ENCODE measurements at regions not wholly inside any gene's neighbourhood (a gene's known extent, or its start where the extent isn't known, plus 50 kb on each side); places are given as distances from the start of the nearest gene placed in this dataset.

DNA sequence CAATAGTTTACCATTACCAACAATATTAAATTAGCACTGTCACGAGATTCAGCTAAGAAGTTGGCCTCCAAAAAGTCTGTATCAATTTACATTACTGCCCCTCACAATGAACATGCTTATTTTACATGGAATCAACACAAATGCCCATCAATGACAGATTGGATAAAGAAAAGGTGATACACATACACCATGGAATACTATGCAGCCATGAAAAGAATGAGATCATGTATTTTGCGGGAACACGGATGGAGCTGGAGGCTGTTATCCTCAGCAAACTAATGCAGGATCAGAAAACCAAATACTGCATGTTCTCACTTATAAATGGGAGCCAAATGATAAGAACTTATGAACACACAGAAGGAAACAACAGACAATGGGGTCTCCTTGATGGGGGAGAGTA is 211.8 kb upstream of the RREB1 start:
- no peak for DNase-seq

GRCh38 chr6:6897140-6897539 is 210.6 kb upstream of the RREB1 start:
- DNase-seq, result no peak

- no peak for DNase-seq
Measured at GRCh38 chr6:6900569-6901204, 207.1 kb upstream of the RREB1 start.

DNA sequence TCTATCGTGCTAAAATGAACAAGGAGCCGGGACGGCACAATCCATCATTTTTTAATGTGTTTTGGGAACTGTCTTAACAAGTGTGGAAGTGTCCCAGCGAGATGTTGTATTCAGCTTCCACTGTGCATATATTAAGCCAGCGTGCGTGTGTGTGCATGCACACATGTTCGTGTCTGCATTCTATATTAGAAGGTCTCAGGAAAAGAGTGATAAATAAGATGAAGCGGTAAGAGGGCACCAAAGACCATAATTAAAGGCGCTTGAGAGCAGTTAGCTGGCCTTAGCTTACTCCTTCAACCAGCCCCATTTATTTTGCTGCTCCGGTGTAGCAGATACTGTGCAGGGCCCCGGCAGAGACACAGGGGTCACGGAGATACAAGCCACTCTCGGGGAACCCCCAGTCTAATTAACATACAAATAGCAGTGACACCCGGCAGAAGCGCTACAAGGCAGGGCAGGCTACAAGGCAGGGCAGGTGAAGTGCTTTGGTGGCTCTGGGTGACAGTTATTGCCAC is 206.5 kb upstream of the RREB1 start:
- DNase-seq, result no peak

GRCh38 chr6:6901945-6902344 is 205.8 kb upstream of the RREB1 start:
- no peak for DNase-seq

- DNase-seq, result no peak
Measured at GRCh38 chr6:6905961-6906518, 201.7 kb upstream of the RREB1 start.

DNA sequence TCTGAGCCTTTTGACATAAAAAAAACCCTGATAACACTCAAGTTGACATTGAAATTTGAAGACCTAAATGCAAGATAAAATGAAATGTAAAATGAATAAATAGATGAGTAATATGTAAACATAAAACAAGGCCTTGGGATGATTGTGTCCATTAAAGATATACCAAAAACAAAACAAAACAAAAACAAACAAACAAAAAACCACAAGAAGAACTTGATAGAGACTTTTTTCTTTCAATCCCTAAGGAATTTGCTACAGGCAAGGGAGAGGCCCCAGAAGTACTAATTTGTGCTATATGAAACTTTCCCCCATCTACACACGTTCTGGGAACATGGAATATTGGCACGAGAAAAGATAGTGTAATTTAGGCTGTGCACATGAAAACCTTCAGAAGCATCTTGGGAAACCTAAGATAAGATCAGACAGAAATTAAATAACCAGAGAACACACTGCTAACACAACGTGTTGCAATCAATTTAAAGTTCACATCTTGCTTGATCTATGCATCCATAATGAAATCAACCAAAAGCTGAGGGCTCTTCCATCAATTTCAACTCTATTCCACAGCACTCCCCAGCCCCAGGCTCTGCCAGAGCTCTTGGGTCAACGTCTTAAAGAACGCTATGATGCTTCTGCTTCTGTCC is 201.1 kb upstream of the RREB1 start:
- DNase-seq, result no peak

GRCh38 chr6:6907286-6907685 is 200.5 kb upstream of the RREB1 start:
- no peak for DNase-seq

GRCh38 chr6:6908121-6908520 is 199.6 kb upstream of the RREB1 start:
- DNase-seq, result no peak

DNA sequence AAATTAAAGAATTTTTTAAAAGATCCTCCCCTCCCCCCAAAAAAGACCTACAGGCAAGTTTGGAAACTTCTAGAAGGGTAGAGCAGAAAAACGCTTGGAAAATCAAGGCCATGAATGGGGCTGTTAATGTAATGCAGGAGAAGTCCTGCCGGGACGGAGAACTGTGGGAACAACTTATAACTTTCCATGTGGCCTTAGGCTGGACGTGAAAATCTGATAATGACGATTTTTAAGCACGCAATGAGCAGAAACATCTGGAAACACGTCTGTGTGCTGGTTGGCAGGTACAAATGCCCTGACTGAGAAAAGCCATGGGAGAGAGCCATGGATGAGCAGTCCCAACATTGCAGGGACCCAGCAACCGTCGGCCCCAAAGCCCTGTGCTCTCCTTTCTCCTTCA is 198.7 kb upstream of the RREB1 start:
- no peak for DNase-seq

DNA sequence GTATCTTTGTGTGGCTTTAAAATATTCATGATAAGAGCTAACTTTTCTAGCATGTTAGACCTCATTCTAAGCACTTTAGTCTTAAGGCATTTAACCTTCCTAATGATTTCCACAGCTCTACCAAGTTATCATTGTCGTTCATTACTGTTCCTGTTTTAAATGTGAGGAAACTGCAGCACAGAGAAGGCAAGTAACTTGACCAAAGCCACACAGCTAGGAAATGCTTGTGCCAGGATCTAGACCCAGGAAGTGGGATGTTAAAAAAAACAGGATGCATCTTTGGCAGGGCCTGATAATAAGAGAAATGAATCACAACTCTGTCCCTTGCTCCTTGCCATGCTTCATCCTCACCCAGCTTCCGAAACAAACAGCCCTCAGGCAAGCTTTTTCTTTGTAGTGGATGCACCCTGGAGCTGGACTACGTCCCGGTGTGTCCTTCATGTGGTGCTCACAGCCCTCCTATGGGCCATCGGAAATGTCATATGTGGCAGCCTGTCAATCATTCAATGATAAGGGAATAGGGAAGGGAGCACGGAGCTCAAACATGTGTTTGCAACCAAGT is 196.9 kb upstream of the RREB1 start:
- DNase-seq, result no peak

GRCh38 chr6:6911391-6911790 is 196.4 kb upstream of the RREB1 start:
- no peak for DNase-seq

- no peak for DNase-seq
Measured at GRCh38 chr6:6912817-6913744, 194.7 kb upstream of the RREB1 start.

DNA sequence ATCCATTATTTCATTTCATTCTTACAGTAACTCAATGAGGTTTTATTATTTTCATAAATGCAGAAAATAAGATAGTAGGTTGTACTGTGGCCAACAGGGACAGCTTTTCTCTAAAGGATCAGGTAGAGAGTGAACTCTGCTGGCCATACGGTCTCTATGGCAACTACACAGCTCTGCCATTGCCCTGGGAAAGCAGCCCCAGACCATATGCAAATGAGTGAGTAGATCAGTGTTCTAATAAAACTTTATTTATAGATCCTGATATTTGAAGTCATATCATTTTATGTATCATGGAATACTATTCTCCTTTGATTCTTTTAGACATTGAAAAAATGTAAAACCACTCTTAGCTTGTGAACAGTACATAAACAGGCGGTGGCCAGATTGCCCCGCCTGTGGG is 192.5 kb upstream of the RREB1 start:
- no peak for DNase-seq

- DNase-seq, result no peak
Measured at GRCh38 chr6:6915813-6916547, 191.8 kb upstream of the RREB1 start.

- no peak for DNase-seq
Measured at GRCh38 chr6:6916598-6916997, 191.2 kb upstream of the RREB1 start.

GRCh38 chr6:6918216-6918983 is 189.4 kb upstream of the RREB1 start:
- DNase-seq, result peak; percentile 78 to 84

- DNase-seq, result no peak
Measured at GRCh38 chr6:6919173-6919572, 188.6 kb upstream of the RREB1 start.

DNA sequence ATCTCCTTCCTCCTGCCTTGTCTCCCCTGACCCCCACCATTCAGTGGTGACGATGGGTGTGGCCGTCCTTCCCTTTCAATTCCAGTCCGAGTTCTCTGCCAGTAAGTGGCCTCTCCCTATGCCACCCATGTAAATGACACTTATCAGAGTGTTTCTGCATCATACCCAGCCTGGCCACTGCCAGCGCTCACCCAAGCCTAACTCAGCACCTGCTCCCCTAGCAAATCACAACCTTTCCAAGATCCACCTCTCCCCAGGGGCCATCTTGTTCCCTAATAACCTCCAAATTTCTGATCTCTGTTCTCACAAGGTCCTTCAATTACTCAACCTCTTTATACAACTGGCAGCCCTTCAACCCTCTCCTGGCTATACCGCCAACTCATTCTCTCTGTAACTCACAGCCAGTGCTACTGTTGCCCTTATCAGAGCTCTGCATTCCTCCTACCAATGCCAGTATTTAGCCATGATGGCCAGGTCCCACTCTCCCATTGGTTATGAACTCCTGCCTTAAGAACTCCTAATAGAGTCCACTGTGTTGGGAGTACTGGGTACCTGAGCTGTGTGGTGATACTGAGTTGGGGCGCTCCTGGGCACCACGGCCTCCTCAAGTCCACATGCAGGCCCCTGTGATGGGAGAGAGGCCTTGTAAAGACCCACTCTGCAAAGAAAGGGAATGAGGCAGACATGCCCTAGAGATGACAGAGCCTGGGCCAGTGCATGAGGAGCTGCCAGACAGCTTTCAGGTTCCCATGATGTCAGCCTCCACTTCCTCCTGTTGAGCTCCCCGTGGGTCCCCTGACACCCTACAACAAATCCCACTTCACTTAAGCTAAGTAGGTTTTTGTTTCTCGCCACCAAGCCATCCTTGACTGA is 187.4 kb upstream of the RREB1 start:
- DNase-seq, result no peak

DNA sequence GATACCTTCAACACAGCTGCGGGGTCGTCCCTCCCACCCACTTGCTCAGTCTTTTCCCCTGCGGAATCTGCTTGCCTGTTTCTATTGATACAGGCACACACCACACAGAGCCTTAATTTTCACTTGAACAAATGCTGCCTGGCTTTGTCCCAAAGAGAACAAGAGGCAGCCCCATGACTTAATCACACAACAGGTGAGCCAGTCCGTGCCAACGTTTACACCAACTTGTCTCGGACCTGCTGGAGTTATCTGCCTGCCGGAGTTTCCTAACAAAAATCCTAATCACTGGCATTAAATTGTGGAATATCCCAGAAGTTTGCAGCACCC is 186.8 kb upstream of the RREB1 start:
- no peak for DNase-seq

- DNase-seq, result no peak
Measured at GRCh38 chr6:6922166-6922565, 185.6 kb upstream of the RREB1 start.

All from activated T-cell treated with anti-CD3 and anti-CD28 coated beads, Interleukin-2, amount 50 U/mL, for 48 hours (primary cell).